ENCODE measurements at regions not wholly inside any gene's neighbourhood (a gene's known extent, or its start where the extent isn't known, plus 50 kb on each side); places are given as distances from the start of the nearest gene placed in this dataset.

DNA sequence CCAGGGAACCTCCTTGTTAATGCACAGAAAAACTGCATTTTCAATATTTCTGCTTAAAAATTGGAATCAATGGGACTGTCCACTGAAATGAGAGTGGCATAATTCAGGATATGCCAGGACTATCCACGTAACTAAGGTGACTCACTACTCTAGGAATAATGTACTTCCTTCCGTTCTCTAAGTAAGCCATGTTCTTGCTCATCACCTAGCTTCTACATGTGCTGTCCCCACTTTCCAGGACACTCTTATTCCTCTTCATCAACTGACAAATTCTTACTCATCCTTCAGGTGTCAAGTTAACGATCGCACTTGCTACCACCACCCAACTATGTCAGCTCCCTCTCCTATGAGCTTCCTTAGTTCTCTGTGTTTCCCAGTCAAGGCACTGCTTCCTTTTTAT is 342.8 kb upstream of the F9 start:
- H3K27me3 ChIP-seq, result no peaks in the 10 kb centered on the region

DNA sequence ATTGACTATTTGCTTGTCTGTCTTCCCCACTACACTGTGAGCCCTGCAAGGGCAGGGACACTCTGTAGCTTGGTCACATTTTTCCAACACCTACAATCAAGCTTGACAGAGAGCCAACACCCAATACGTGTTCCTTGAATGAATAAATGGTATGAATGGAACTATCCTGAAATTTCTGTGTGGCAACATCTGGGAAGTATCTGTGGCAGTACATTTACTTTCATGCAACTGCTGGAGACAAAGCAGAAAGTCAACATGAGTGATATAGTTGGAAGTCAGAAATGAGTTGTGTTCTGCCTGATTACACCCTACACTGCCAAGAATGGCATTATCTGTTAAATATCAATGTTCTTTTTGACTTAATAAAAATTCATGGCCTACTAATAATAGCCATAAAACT is 343.5 kb upstream of the F9 start:
- Histone ChIP-seq H3K36me3 (no peaks in the 10 kb centered on the region), H3K27me3 (no peaks in the 10 kb centered on the region), H3K4me1 (no peaks in the 10 kb centered on the region), H3K4me3 (ENCODE audit: low read depth, low read length) (no peak overlapping the region), H3K9me3 (no peaks in the 10 kb centered on the region)
- no peak for DNase-seq
- TF ChIP-seq, protein P1, sequence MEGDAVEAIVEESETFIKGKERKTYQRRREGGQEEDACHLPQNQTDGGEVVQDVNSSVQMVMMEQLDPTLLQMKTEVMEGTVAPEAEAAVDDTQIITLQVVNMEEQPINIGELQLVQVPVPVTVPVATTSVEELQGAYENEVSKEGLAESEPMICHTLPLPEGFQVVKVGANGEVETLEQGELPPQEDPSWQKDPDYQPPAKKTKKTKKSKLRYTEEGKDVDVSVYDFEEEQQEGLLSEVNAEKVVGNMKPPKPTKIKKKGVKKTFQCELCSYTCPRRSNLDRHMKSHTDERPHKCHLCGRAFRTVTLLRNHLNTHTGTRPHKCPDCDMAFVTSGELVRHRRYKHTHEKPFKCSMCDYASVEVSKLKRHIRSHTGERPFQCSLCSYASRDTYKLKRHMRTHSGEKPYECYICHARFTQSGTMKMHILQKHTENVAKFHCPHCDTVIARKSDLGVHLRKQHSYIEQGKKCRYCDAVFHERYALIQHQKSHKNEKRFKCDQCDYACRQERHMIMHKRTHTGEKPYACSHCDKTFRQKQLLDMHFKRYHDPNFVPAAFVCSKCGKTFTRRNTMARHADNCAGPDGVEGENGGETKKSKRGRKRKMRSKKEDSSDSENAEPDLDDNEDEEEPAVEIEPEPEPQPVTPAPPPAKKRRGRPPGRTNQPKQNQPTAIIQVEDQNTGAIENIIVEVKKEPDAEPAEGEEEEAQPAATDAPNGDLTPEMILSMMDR (IDR thresholded peaks at IDR 0.05; ENCODE audit: low read depth, low read length), result no peak

More for the DNA sequence above, 342.8 kb upstream of the F9 start:
- Histone ChIP-seq H3K9me3 (no peaks in the 10 kb centered on the region), H3K36me3 (no peaks in the 10 kb centered on the region), H3K4me3 (ENCODE audit: low read depth, low read length) (no peak overlapping the region), H3K4me1 (no peaks in the 10 kb centered on the region)
- TF ChIP-seq, protein P1 (IDR thresholded peaks at IDR 0.05; ENCODE audit: low read depth, low read length), result no peak
- DNase-seq, result no peak

DNA sequence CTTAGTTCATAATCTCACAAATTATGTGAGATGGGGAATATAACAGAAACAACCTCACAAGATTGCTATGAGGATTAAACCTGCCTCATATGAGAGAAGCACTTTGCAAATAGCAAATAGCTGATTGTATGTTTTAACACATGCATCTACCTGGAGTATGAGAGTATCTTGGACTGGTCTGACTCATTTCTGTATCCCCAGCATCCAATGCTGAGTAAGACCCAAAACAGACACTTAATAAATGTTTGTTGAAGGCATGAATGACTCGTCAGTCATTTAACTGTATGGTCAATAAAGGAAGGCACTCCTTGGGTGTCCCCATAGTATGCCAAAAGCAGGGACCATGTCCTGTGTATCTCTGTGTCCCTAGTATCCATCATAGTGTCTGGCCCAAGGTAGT is 350.9 kb upstream of the F9 start:
- Histone ChIP-seq H3K4me1 (no peaks in the 10 kb centered on the region), H3K27me3 (no peaks in the 10 kb centered on the region), H3K9me3 (no peaks in the 10 kb centered on the region), H3K36me3 (no peaks in the 10 kb centered on the region), H3K4me3 (ENCODE audit: low read depth, low read length) (no peak overlapping the region)
- DNase-seq, result no peak
- TF ChIP-seq, protein P1 (IDR thresholded peaks at IDR 0.05; ENCODE audit: low read depth, low read length), result no peak

DNA sequence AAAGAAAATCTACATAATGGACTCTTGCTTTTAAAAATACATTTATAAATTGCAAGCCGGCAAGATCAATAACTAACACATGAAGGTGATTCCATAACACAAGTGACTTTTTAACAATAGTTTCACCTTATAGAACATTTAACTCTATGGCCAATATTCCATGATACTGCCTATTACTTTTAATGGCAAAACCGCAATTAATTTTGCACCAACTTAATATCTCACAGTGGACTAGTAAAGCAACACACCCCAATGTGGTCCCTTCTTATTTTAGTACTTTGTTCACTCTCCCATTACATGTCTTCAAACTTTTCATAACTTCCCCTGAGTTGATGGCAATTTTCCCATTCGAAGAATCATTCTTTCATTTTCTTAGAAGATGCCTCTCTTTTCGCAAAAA is 351.6 kb upstream of the F9 start:
- no peak overlapping the region for H3K4me3 ChIP-seq (ENCODE audit: low read depth, low read length)

DNA sequence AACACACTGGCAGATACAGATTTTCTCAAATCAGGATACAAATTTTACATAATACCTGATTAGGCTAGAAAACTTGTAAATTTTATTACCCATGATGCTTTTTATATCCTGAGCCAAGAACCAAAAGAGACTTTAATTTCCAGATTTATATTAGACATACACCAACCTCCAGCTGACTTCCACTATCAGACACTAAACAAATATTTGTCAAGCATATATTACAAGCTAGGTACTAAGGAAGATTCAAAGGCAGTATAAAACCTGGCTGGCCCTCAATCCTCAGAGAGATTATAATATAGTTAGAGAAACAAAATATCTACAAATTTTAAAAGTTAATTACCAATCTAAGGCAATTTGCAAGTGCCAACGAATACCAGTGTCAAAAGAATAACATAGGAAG is 357.8 kb upstream of the F9 start:
- H3K4me3 ChIP-seq (ENCODE audit: low read depth, low read length), result no peak overlapping the region
- no peak for DNase-seq
- no peaks in the 10 kb centered on the region for H3K9me3 ChIP-seq
- H3K4me1 ChIP-seq, result no peaks in the 10 kb centered on the region
- H3K36me3 ChIP-seq, result no peaks in the 10 kb centered on the region
- H3K27me3 ChIP-seq, result no peaks in the 10 kb centered on the region
- TF ChIP-seq, protein P1 (IDR thresholded peaks at IDR 0.05; ENCODE audit: low read depth, low read length), result no peak

More for the DNA sequence above, 351.6 kb upstream of the F9 start:
- Histone ChIP-seq H3K27me3 (no peaks in the 10 kb centered on the region), H3K9me3 (no peaks in the 10 kb centered on the region), H3K4me1 (no peaks in the 10 kb centered on the region), H3K36me3 (no peaks in the 10 kb centered on the region)
- TF ChIP-seq, protein P1 (IDR thresholded peaks at IDR 0.05; ENCODE audit: low read depth, low read length), result no peak
- no peak for DNase-seq

DNA sequence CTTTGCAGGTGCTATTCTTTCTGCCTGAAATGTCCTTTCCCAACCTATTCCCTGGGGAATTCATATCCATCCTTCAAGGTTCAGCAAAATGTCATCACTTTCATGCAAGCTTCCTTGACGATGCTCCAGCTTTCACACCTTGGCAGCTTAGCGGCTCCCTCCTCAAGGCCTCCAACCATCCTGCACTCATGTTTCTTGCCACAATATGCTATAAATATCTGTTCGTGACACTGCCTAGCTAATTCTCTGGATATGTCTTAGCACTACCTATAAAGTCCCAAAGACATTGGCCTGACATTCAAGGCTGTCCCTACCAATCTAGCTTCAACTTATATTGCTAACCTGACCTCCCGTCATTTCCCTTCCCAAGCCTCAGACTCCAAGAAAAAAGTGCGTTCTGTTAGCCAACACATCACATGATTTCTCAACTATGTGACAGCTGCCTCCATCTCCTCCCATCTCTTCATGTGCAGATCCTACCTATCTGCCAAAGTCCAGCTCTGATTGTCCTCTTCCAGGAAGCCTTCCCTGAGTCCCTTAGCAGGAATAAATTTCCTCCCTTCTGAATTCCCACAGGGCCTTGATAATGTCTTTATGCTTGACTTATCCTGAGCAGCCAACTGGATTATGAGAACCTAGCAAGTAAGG is 359.9 kb upstream of the F9 start:
- DNase-seq, result no peak

More for the DNA sequence above, 359.9 kb upstream of the F9 start:
- Histone ChIP-seq H3K4me1 (no peaks in the 10 kb centered on the region), H3K4me3 (ENCODE audit: low read depth, low read length) (no peak overlapping the region), H3K9me3 (no peaks in the 10 kb centered on the region), H3K27me3 (no peaks in the 10 kb centered on the region), H3K36me3 (no peaks in the 10 kb centered on the region)
- TF ChIP-seq, protein P1 (IDR thresholded peaks at IDR 0.05; ENCODE audit: low read depth, low read length), result no peak

Data from BE2C (cell line).